ENCODE measurements at regions not wholly inside any gene's neighbourhood (a gene's known extent, or its start where the extent isn't known, plus 50 kb on each side); places are given as distances from the start of the nearest gene placed in this dataset.

GRCh38 chr5:152315942-152316341, 89.1 kb downstream of the NMUR2 start (continued):
- TF ChIP-seq ZBTB4 (CRISPR knock-in tag; IDR thresholded peaks at IDR 0.05) (no peak), ZNF592 (IDR thresholded peaks at IDR 0.05) (no peak), MEF2A (IDR thresholded peaks at IDR 0.05; ENCODE audit: insufficient read depth, low read depth, low read length) (no peak), CREM (IDR thresholded peaks at IDR 0.05; ENCODE audit: low read depth) (no peak), RAD51 (IDR thresholded peaks at IDR 0.05) (no peak), HDAC6 (IDR thresholded peaks at IDR 0.05; ENCODE audit: unreplicated experiment) (no peak), TAF1 (IDR thresholded peaks at IDR 0.05; ENCODE audit: borderline replicate concordance, low read depth, low read length) (no peak), SMAD5 (IDR thresholded peaks at IDR 0.05; ENCODE audit: low read depth) (no peak), WRNIP1 (IDR thresholded peaks at IDR 0.05; ENCODE audit: borderline replicate concordance, low read depth, low read length) (no peak), ZNF217 (IDR thresholded peaks at IDR 0.05) (no peak)
